Progenitor cell of endocrine pancreas (in vitro differentiated cells): ENCODE measurements at regions not wholly inside any gene's neighbourhood (a gene's known extent, or its start where the extent isn't known, plus 50 kb on each side); places are given as distances from the start of the nearest gene placed in this dataset.

Experiments
- DNase-seq: peaks from one replicate; pipeline ENCODE4 v3.0.0; 2021; ENCODE audit warnings: low spot score; ENCODE audit not compliant: unreplicated experiment
- H3K27ac Mint-ChIP-seq: 2 replicates; pipeline ENCODE4 v1.8.0; 2021; ENCODE audit warnings: mild to moderate bottlenecking, moderate library complexity, mixed read lengths
- H3K27me3 Mint-ChIP-seq: 2 replicates; pipeline ENCODE4 v1.8.0; 2021; ENCODE audit warnings: mixed read lengths
- H3K36me3 Mint-ChIP-seq: 2 replicates; pipeline ENCODE4 v1.8.0; 2022; ENCODE audit warnings: mixed read lengths; ENCODE audit not compliant: insufficient read depth
- H3K4me1 Mint-ChIP-seq: 2 replicates; pipeline ENCODE4 v1.8.0; 2021; ENCODE audit warnings: low read depth, mixed read lengths
- H3K4me3 Mint-ChIP-seq: 2 replicates; pipeline ENCODE4 v1.8.0; 2021; ENCODE audit warnings: low read depth, mild to moderate bottlenecking, moderate library complexity, mixed read lengths
- H3K9me3 Mint-ChIP-seq: 2 replicates; pipeline ENCODE4 v1.8.0; 2021; ENCODE audit warnings: low read depth, mixed read lengths
- TF ChIP-seq, protein P1 (sequence below): fragments of 200-600 bp; sonication (generic); IDR thresholded peaks from one replicate; pipeline ENCODE4 v1.5.0; 2021; ENCODE audit warnings: antibody characterized with exemption, mild to moderate bottlenecking; ENCODE audit not compliant: unreplicated experiment

DNA sequence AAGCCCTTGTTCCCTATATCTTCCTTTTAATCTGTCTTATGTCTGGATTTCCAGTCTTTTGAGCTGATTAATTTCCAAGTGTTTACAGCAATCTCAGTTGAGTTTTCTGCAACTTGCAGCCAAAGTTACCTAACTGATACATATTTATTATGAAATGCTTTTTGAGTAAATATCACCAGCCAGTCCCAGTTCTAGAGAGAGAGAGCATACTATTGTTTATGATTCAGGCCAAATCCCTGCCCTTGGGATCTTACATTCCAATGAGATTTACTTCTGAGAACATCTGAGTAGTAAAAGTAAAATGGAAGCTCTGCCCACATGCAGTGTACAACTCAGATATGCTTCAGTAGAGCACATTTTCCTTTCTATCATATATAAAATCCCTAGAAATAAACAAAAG is 661.7 kb downstream of the KCTD16 start:
- DNase-seq: no peak
- TF ChIP-seq, protein P1, sequence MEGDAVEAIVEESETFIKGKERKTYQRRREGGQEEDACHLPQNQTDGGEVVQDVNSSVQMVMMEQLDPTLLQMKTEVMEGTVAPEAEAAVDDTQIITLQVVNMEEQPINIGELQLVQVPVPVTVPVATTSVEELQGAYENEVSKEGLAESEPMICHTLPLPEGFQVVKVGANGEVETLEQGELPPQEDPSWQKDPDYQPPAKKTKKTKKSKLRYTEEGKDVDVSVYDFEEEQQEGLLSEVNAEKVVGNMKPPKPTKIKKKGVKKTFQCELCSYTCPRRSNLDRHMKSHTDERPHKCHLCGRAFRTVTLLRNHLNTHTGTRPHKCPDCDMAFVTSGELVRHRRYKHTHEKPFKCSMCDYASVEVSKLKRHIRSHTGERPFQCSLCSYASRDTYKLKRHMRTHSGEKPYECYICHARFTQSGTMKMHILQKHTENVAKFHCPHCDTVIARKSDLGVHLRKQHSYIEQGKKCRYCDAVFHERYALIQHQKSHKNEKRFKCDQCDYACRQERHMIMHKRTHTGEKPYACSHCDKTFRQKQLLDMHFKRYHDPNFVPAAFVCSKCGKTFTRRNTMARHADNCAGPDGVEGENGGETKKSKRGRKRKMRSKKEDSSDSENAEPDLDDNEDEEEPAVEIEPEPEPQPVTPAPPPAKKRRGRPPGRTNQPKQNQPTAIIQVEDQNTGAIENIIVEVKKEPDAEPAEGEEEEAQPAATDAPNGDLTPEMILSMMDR: no peak
- Mint-ChIP-seq H3K4me3 (no peak overlapping the region), H3K9me3 (peaks cover 4% of the 10 kb centered on the region), H3K4me1 (no peaks in the 10 kb centered on the region), H3K27me3 (no peaks in the 10 kb centered on the region), H3K27ac (no peak overlapping the region), H3K36me3 (peaks cover 2% of the 10 kb centered on the region)

- TF ChIP-seq, protein P1: no peak
- Mint-ChIP-seq H3K4me1 (no peaks in the 10 kb centered on the region), H3K27ac (no peak overlapping the region), H3K4me3 (no peak overlapping the region), H3K36me3 (peaks cover 2% of the 10 kb centered on the region), H3K9me3 (peaks cover 4% of the 10 kb centered on the region), H3K27me3 (no peaks in the 10 kb centered on the region)
- no peak for DNase-seq
These were observed 661.0 kb downstream of the KCTD16 start for GRCh38 chr5:144831650-144832049.

DNA sequence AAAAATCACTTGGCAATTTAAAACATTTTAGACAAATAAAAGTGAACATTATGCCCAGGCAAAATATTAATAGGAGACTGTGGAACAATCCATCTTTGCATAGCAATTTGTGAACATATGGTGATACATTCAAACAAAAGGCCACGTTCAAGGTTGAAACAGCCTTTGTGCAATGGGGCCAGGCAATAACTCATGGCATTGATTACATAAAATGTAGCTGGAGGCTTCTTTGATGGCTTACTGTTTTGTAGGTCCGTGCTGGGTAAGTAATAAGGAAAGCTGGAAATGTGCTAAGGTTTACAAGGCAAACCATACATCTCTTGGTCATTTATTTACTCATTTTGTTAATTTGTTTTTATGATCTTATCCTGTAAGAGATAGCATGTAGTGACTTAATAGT is 651.8 kb downstream of the KCTD16 start:
- DNase-seq: no peak
- H3K27me3 Mint-ChIP-seq: no peaks in the 10 kb centered on the region
- H3K4me1 Mint-ChIP-seq: peaks cover 3% of the 10 kb centered on the region
- no peak overlapping the region for H3K27ac Mint-ChIP-seq
- H3K9me3 Mint-ChIP-seq: no peaks in the 10 kb centered on the region
- TF ChIP-seq, protein P1: no peak
- H3K4me3 Mint-ChIP-seq: no peak overlapping the region
- H3K36me3 Mint-ChIP-seq: no peaks in the 10 kb centered on the region

GRCh38 chr5:144820278-144820677 is 649.6 kb downstream of the KCTD16 start:
- H3K4me3 Mint-ChIP-seq: no peak overlapping the region
- H3K36me3 Mint-ChIP-seq: no peaks in the 10 kb centered on the region
- H3K4me1 Mint-ChIP-seq: peaks cover 3% of the 10 kb centered on the region
- TF ChIP-seq, protein P1: no peak
- no peak overlapping the region for H3K27ac Mint-ChIP-seq
- H3K27me3 Mint-ChIP-seq: no peaks in the 10 kb centered on the region
- DNase-seq: no peak
- H3K9me3 Mint-ChIP-seq: no peaks in the 10 kb centered on the region

GRCh38 chr5:144815131-144815530 is 644.5 kb downstream of the KCTD16 start:
- no peak overlapping the region for H3K4me3 Mint-ChIP-seq
- no peak for DNase-seq
- TF ChIP-seq, protein P1: no peak
- H3K27me3 Mint-ChIP-seq: no peaks in the 10 kb centered on the region
- no peaks in the 10 kb centered on the region for H3K36me3 Mint-ChIP-seq
- H3K9me3 Mint-ChIP-seq: peaks cover 3% of the 10 kb centered on the region
- H3K27ac Mint-ChIP-seq: no peak overlapping the region
- no peaks in the 10 kb centered on the region for H3K4me1 Mint-ChIP-seq
